ENCODE measurements at regions not wholly inside any gene's neighbourhood (a gene's known extent, or its start where the extent isn't known, plus 50 kb on each side); places are given as distances from the start of the nearest gene placed in this dataset.

- DNase-seq (peak in 1 of 3 donors; percentile 62), ATAC-seq (ENCODE audit: insufficient read depth, low FRiP score) (no peak)
- TF ChIP-seq CTCF (IDR thresholded peaks at IDR 0.05; ENCODE audit: control extremely low read depth, extremely low read depth): no peak
- Histone ChIP-seq H3K9me3 (ENCODE audit: control insufficient read depth in 4 of 4, insufficient read depth in 3 of 4, low read length in 3 of 4) (no peaks in the 10 kb centered on the region), H3K27ac (ENCODE audit: low read depth in 1 of 2, low read length in 1 of 2) (no peak overlapping the region), H3K27me3 (ENCODE audit: control insufficient read depth in 3 of 3, insufficient read depth in 3 of 3, low read length in 2 of 3) (no peaks in the 10 kb centered on the region), H3K9ac (ENCODE audit: insufficient read depth in 1 of 2, low read length in 2 of 2) (no peak overlapping the region), H3K36me3 (ENCODE audit: control insufficient read depth in 4 of 4, insufficient read depth in 4 of 4, low read length in 4 of 4) (no peaks in the 10 kb centered on the region), H3K4me3 (no peak overlapping the region), H3K4me1 (ENCODE audit: control insufficient read depth in 5 of 5, insufficient read depth in 5 of 5, low read length in 5 of 5) (peaks cover 0 to 67% (median 10%) of the 10 kb centered on the region in 5 donors)
- WGBS, 2 donors: 90% methylated on average over 7 of the region's 7 CpGs
Observed at GRCh38 chr9:89779405-89780203, 174.8 kb downstream of the GADD45G start.

- 65 to 76% methylated on average over 4 of the region's 4 CpGs for WGBS, 2 donors
- H3K4me1 ChIP-seq (ENCODE audit: control insufficient read depth in 5 of 5, insufficient read depth in 5 of 5, low read length in 5 of 5): peaks cover 0 to 58% (median 10%) of the 10 kb centered on the region in 5 donors
Observed at GRCh38 chr9:89780959-89781358, 176.1 kb downstream of the GADD45G start.

GRCh38 chr9:89781838-89782540, 177.2 kb downstream of the GADD45G start:
- peaks cover 0 to 59% (median 15%) of the 10 kb centered on the region in 5 donors for H3K4me1 ChIP-seq (ENCODE audit: control insufficient read depth in 5 of 5, insufficient read depth in 5 of 5, low read length in 5 of 5)
- H3K27me3 ChIP-seq (ENCODE audit: control insufficient read depth in 3 of 3, insufficient read depth in 3 of 3, low read length in 2 of 3): no peaks in the 10 kb centered on the region
- ATAC-seq (ENCODE audit: insufficient read depth, low FRiP score) (no peak), DNase-seq (no peak)
- no peak overlapping the region for H3K27ac ChIP-seq (ENCODE audit: low read depth in 1 of 2, low read length in 1 of 2)
- no peak overlapping the region for H3K9ac ChIP-seq (ENCODE audit: insufficient read depth in 1 of 2, low read length in 2 of 2)
- no peak overlapping the region for H3K4me3 ChIP-seq
- H3K36me3 ChIP-seq (ENCODE audit: control insufficient read depth in 4 of 4, insufficient read depth in 4 of 4, low read length in 4 of 4): no peaks in the 10 kb centered on the region
- no peak for TF ChIP-seq CTCF (IDR thresholded peaks at IDR 0.05; ENCODE audit: control extremely low read depth, extremely low read depth)
- WGBS, 2 donors: 29 to 69% methylated on average over 5 of the region's 5 CpGs
- H3K9me3 ChIP-seq (ENCODE audit: control insufficient read depth in 4 of 4, insufficient read depth in 3 of 4, low read length in 3 of 4): no peaks in the 10 kb centered on the region

More at GRCh38 chr9:89780959-89781358, 176.1 kb downstream of the GADD45G start:
- H3K9me3 ChIP-seq (ENCODE audit: control insufficient read depth in 4 of 4, insufficient read depth in 3 of 4, low read length in 3 of 4): no peaks in the 10 kb centered on the region
- ATAC-seq (ENCODE audit: insufficient read depth, low FRiP score): no peak
- H3K4me3 ChIP-seq: no peak overlapping the region
- H3K9ac ChIP-seq (ENCODE audit: insufficient read depth in 1 of 2, low read length in 2 of 2): no peak overlapping the region
- no peak for TF ChIP-seq CTCF (IDR thresholded peaks at IDR 0.05; ENCODE audit: control extremely low read depth, extremely low read depth)
- no peak overlapping the region for H3K27ac ChIP-seq (ENCODE audit: low read depth in 1 of 2, low read length in 1 of 2)
- H3K27me3 ChIP-seq (ENCODE audit: control insufficient read depth in 3 of 3, insufficient read depth in 3 of 3, low read length in 2 of 3): no peaks in the 10 kb centered on the region
- no peaks in the 10 kb centered on the region for H3K36me3 ChIP-seq (ENCODE audit: control insufficient read depth in 4 of 4, insufficient read depth in 4 of 4, low read length in 4 of 4)
- DNase-seq: peak; percentile 61 to 77 (median 71)
